Astrocyte (in vitro differentiated cells and primary cell): ENCODE measurements at regions not wholly inside any gene's neighbourhood (a gene's known extent, or its start where the extent isn't known, plus 50 kb on each side); places are given as distances from the start of the nearest gene placed in this dataset.

Experiments
- DNase-seq: peaks from one replicate; pipeline ENCODE4 v3.0.0-alpha.2; 2010; ENCODE audit warnings: low read depth
- FAIRE-seq: peaks from 2 replicates; lab custom pipeline; 2011; peaks lifted over from hg19 to GRCh38; lab: Jason Lieb, UNC
- H2AFZ ChIP-seq: 2 replicates; pipeline ENCODE4 v1.6.0; 2012; ENCODE audit warnings: low read depth, low read length, inconsistent platforms
- H3K27ac ChIP-seq: 2 replicates; pipeline ENCODE4 v1.5.1; 2011; ENCODE audit warnings: low read depth, low read length, inconsistent platforms
- H3K27me3 ChIP-seq: 2 replicates; pipeline ENCODE4 v1.6.0; 2011; ENCODE audit warnings: low read length, inconsistent platforms; ENCODE audit not compliant: insufficient read depth
- H3K36me3 ChIP-seq: 2 replicates; pipeline ENCODE4 v1.5.1; 2011; ENCODE audit warnings: low read length, inconsistent platforms; ENCODE audit not compliant: insufficient read depth
- H3K4me1 ChIP-seq: 2 replicates; pipeline ENCODE4 v1.5.1; 2011; ENCODE audit warnings: low read length, inconsistent platforms; ENCODE audit not compliant: insufficient read depth
- H3K4me2 ChIP-seq: 2 replicates; pipeline ENCODE4 v1.6.0; 2012; ENCODE audit warnings: low read length, inconsistent platforms
- H3K4me3 ChIP-seq: 2 replicates; pipeline ENCODE4 v1.5.1; 2011; ENCODE audit warnings: low read depth, mild to moderate bottlenecking, low read length, inconsistent platforms; ENCODE audit not compliant: insufficient read depth
- H3K79me2 ChIP-seq: 2 replicates; pipeline ENCODE4 v1.6.0; 2012; ENCODE audit warnings: mild to moderate bottlenecking, low read length, inconsistent platforms; ENCODE audit not compliant: insufficient read depth
- H3K9ac ChIP-seq: 2 replicates; pipeline ENCODE4 v1.6.0; 2012; ENCODE audit warnings: mild to moderate bottlenecking, low read length, inconsistent platforms
- H3K9me3 ChIP-seq: 2 replicates; pipeline ENCODE4 v1.5.1; 2012; ENCODE audit warnings: low read depth, mild to moderate bottlenecking, low read length, inconsistent platforms; ENCODE audit not compliant: insufficient read depth
- H4K20me1 ChIP-seq: 2 replicates; pipeline ENCODE4 v1.6.0; 2012; ENCODE audit warnings: low read length, inconsistent platforms; ENCODE audit not compliant: insufficient read depth
- H3K27ac Mint-ChIP-seq: one replicate; pipeline ENCODE4 v1.8.0; 2021; ENCODE audit warnings: mild to moderate bottlenecking, mixed read lengths; ENCODE audit not compliant: unreplicated experiment
- H3K27me3 Mint-ChIP-seq: one replicate; pipeline ENCODE4 v1.8.0; 2021; ENCODE audit warnings: low read depth, mixed read lengths; ENCODE audit not compliant: unreplicated experiment
- H3K36me3 Mint-ChIP-seq: one replicate; pipeline ENCODE4 v1.8.0; 2021; ENCODE audit warnings: low read depth, mixed read lengths; ENCODE audit not compliant: unreplicated experiment
- H3K4me1 Mint-ChIP-seq: one replicate; pipeline ENCODE4 v1.8.0; 2021; ENCODE audit warnings: low read depth, mixed read lengths; ENCODE audit not compliant: unreplicated experiment
- H3K4me3 Mint-ChIP-seq: one replicate; pipeline ENCODE4 v1.8.0; 2021; ENCODE audit warnings: mild to moderate bottlenecking, moderate library complexity, mixed read lengths; ENCODE audit not compliant: unreplicated experiment
- H3K9me3 Mint-ChIP-seq: one replicate; pipeline ENCODE4 v1.8.0; 2021; ENCODE audit warnings: mild to moderate bottlenecking, mixed read lengths; ENCODE audit not compliant: unreplicated experiment
- CTCF ChIP-seq: IDR thresholded peaks from 2 replicates; pipeline ENCODE4 v1.5.1; 2011; ENCODE audit warnings: low read depth, mild to moderate bottlenecking, inconsistent platforms, low read length, moderate library complexity; ENCODE audit not compliant: insufficient read depth
- EZH2 ChIP-seq: IDR thresholded peaks from 2 replicates; pipeline ENCODE4 v1.6.1; 2012; ENCODE audit warnings: mild to moderate bottlenecking, low read length, inconsistent platforms; ENCODE audit not compliant: insufficient read depth

- TF ChIP-seq EZH2 (no peak), CTCF (no peak)
- Histone ChIP-seq H3K27me3 (no peaks in the 10 kb centered on the region), H3K4me2 (no peak overlapping the region), H3K27ac (no peak overlapping the region), H3K36me3 (no peaks in the 10 kb centered on the region), H3K4me1 (no peaks in the 10 kb centered on the region), H3K79me2 (no peaks in the 10 kb centered on the region), H3K4me3 (no peak overlapping the region), H3K9me3 (no peaks in the 10 kb centered on the region), H2AFZ (no peak overlapping the region), H4K20me1 (no peaks in the 10 kb centered on the region), H3K9ac (no peak overlapping the region)
- Mint-ChIP-seq H3K4me1 (no peaks in the 10 kb centered on the region), H3K4me3 (no peak overlapping the region), H3K27me3 (no peaks in the 10 kb centered on the region), H3K9me3 (peaks cover 2% of the 10 kb centered on the region), H3K36me3 (peaks cover 1% of the 10 kb centered on the region), H3K27ac (no peak overlapping the region)
- FAIRE-seq (no peak), DNase-seq (no peak)
Observed at GRCh38 chr13:81025091-81025490, 684.2 kb upstream of the SPRY2 start.

- Mint-ChIP-seq H3K4me3 (no peak overlapping the region), H3K4me1 (no peaks in the 10 kb centered on the region), H3K36me3 (peaks cover 1% of the 10 kb centered on the region), H3K27me3 (no peaks in the 10 kb centered on the region), H3K27ac (no peak overlapping the region), H3K9me3 (peaks cover 2% of the 10 kb centered on the region)
- Histone ChIP-seq H3K4me3 (no peak overlapping the region), H3K4me2 (no peak overlapping the region), H3K4me1 (no peaks in the 10 kb centered on the region), H3K27ac (no peak overlapping the region), H3K9ac (no peak overlapping the region), H3K79me2 (no peaks in the 10 kb centered on the region), H4K20me1 (no peaks in the 10 kb centered on the region), H3K36me3 (no peaks in the 10 kb centered on the region), H3K9me3 (no peaks in the 10 kb centered on the region), H2AFZ (no peak overlapping the region), H3K27me3 (no peaks in the 10 kb centered on the region)
- TF ChIP-seq CTCF (no peak), EZH2 (no peak)
- FAIRE-seq (no peak), DNase-seq (no peak)
Observed at GRCh38 chr13:81021284-81021840, 680.4 kb upstream of the SPRY2 start.

- FAIRE-seq (no peak), DNase-seq (no peak)
- H3K36me3 Mint-ChIP-seq = peaks cover 1% of the 10 kb centered on the region
- H3K27me3 Mint-ChIP-seq = no peaks in the 10 kb centered on the region
- no peak overlapping the region for H3K4me3 Mint-ChIP-seq
- peaks cover 2% of the 10 kb centered on the region for H3K9me3 Mint-ChIP-seq
- H3K4me1 Mint-ChIP-seq = no peaks in the 10 kb centered on the region
- H3K4me1 ChIP-seq = no peaks in the 10 kb centered on the region
- no peak overlapping the region for H3K4me3 ChIP-seq
- no peaks in the 10 kb centered on the region for H3K79me2 ChIP-seq
- H3K27me3 ChIP-seq = no peaks in the 10 kb centered on the region
- H2AFZ ChIP-seq = no peak overlapping the region
- H3K27ac ChIP-seq = no peak overlapping the region
- H3K4me2 ChIP-seq = no peak overlapping the region
- H4K20me1 ChIP-seq = no peaks in the 10 kb centered on the region
- TF ChIP-seq EZH2 (no peak), CTCF (no peak)
- H3K27ac Mint-ChIP-seq = no peak overlapping the region
- H3K9ac ChIP-seq = no peak overlapping the region
- no peaks in the 10 kb centered on the region for H3K9me3 ChIP-seq
- no peaks in the 10 kb centered on the region for H3K36me3 ChIP-seq
Observed at GRCh38 chr13:81020010-81020409, 679.1 kb upstream of the SPRY2 start.
